HepG2 (cell line): ENCODE measurements at regions not wholly inside any gene's neighbourhood (a gene's known extent, or its start where the extent isn't known, plus 50 kb on each side); places are given as distances from the start of the nearest gene placed in this dataset.

Experiments used
- ATAC-seq: fragments of 200-7000 bp; cut with Tn5 transposase; 3 replicates; pipeline ENCODE4 v1.9.1; 2020; ENCODE audit warnings: mild to moderate bottlenecking, moderate library complexity
- BruUV-seq: library from RNA; stranded (reverse); fragments of 400-500 nt; replicated peaks from 2 replicates; lab custom pipeline; 2021; lab: Mats Ljungman, UMichigan
- CTCF ChIA-PET: fragments of 300-600 bp; formaldehyde crosslinking; extraction: SDS; loops from one replicate; lab custom pipeline; 2021; ENCODE audit warnings: low total read pairs, inconsistent platforms, low intra/inter-chr PET ratio; lab: Yijun Ruan, JAX
- POLR2A ChIA-PET: fragments of 350-600 bp; sonication (Branson Sonifier 250); formaldehyde crosslinking; loops from one replicate; lab custom pipeline; 2020; ENCODE audit warnings: antibody characterized with exemption, inconsistent platforms; lab: Yijun Ruan, JAX
- DNase-seq: peaks from one replicate; pipeline ENCODE4 v3.0.0-alpha.2; 2015; ENCODE audit warnings: low spot score
- FAIRE-seq: peaks from 3 replicates; lab custom pipeline; 2011; peaks lifted over from hg19 to GRCh38; lab: Jason Lieb, UNC
- H2AFZ ChIP-seq: one replicate; pipeline ENCODE4 v1.6.1; 2011; ENCODE audit warnings: low read length, inconsistent platforms
- H3K27ac ChIP-seq: fragments of 300-600 bp; 3 replicates; pipeline ENCODE4 v1.8.0; 2011; ENCODE audit warnings: mixed run types, mild to moderate bottlenecking, mixed read lengths, low read length, inconsistent platforms; ENCODE audit not compliant: insufficient read depth; ENCODE audit errors: extremely low read length
- H3K27me3 ChIP-seq, 2 experiments: fragments of 200-600 bp in 1 of 2; 2 replicates in 1 of 2; 3 replicates in 1 of 2; pipeline versions ENCODE4 v1.6.0 to v1.8.0; 2011; ENCODE audit warnings: low read length in 2 of 2, mild to moderate bottlenecking in 2 of 2, moderate library complexity in 2 of 2, inconsistent platforms in 1 of 2; ENCODE audit not compliant: insufficient read depth in 2 of 2, control insufficient read depth in 1 of 2
- H3K36me3 ChIP-seq, 2 experiments: fragments of 200-600 bp in 1 of 2; replicated peaks in 1 of 2; 2 replicates in 1 of 2; 3 replicates in 1 of 2; pipeline versions ENCODE4 v1.5.1 to v1.8.0; 2011; ENCODE audit warnings: low read length in 2 of 2, inconsistent platforms in 1 of 2; ENCODE audit not compliant: insufficient read depth in 2 of 2, control insufficient read depth in 1 of 2
- H3K4me1 ChIP-seq: 2 replicates; pipeline ENCODE4 v1.5.1; 2012; ENCODE audit warnings: low read length, inconsistent platforms; ENCODE audit not compliant: insufficient read depth
- H3K4me2 ChIP-seq: 2 replicates; pipeline ENCODE4 v1.6.0; 2011; ENCODE audit warnings: low read depth, low read length, inconsistent platforms
- H3K4me3 ChIP-seq, 3 experiments: fragments of 200-600 bp in 1 of 3; sonication (generic), shearing (Covaris generic) in 1 of 3; replicated peaks in 1 of 3; 2 replicates each; pipeline ENCODE4 v1.5.1; 2011 to 2016; ENCODE audit warnings: low read length in 3 of 3, inconsistent platforms in 2 of 3, low read depth in 2 of 3, mild to moderate bottlenecking in 2 of 3, control low read depth in 1 of 3, mixed read lengths in 1 of 3; ENCODE audit not compliant: insufficient read depth in 1 of 3
- H3K79me2 ChIP-seq: one replicate; pipeline ENCODE4 v1.6.1; 2011; ENCODE audit warnings: low read length, inconsistent platforms; ENCODE audit not compliant: insufficient read depth
- H3K9ac ChIP-seq: 2 replicates; pipeline ENCODE4 v1.6.0; 2011; ENCODE audit warnings: mild to moderate bottlenecking, low read depth, low read length, inconsistent platforms; ENCODE audit not compliant: insufficient read depth
- H3K9me3 ChIP-seq: 2 replicates; pipeline ENCODE4 v1.5.1; 2012; ENCODE audit warnings: mild to moderate bottlenecking, low read length
- H4K20me1 ChIP-seq: 2 replicates; pipeline ENCODE4 v1.6.0; 2011; ENCODE audit warnings: inconsistent platforms, mild to moderate bottlenecking, low read length, moderate library complexity; ENCODE audit not compliant: insufficient read depth
- ERF ChIP-seq: IDR thresholded peaks from 2 replicates; pipeline ENCODE4 v1.6.1; 2018; ENCODE audit warnings: missing biosample characterization, missing genetic modification reagents
- SIX1 ChIP-seq: sonication (generic); formaldehyde crosslinking; IDR thresholded peaks from 2 replicates; pipeline ENCODE4 v1.4.0; 2020; ENCODE audit warnings: missing genetic modification reagents, borderline replicate concordance
- ZNF407 ChIP-seq: sonication (generic); formaldehyde crosslinking; IDR thresholded peaks from one replicate; pipeline ENCODE4 v1.5.1; 2020; ENCODE audit warnings: mild to moderate bottlenecking, missing genetic modification reagents; ENCODE audit errors: not compliant biosample characterization
- ZNF710 ChIP-seq: sonication (generic); formaldehyde crosslinking; IDR thresholded peaks from 2 replicates; pipeline ENCODE4 v1.5.0; 2020; ENCODE audit warnings: mild to moderate bottlenecking, missing genetic modification reagents, borderline replicate concordance
- WGBS: methylation state at CpG from one replicate; pipeline ENCODE4 v1.1.6; 2017; ENCODE audit warnings: low lambda C conversion rate; 5-methylcytosine and 5-hydroxymethylcytosine counted together
- in situ Hi-C: cut with HindIII; loops from 2 replicates; pipeline ENCODE4 v1.10.0; 2017; ENCODE audit warnings: low pct_unique_long_range_greater_than_20kb; ENCODE audit not compliant: extremely low pct_ligation_motif_present
- intact Hi-C: fragments of 100-400 bp; cut with micrococcal nuclease; formaldehyde crosslinking; loops from one replicate; pipeline ENCODE4 v1.10.0; 2022; ENCODE audit not compliant: unreplicated experiment

GRCh38 chr13:53759016-53759415 lies 730.4 kb downstream of the OLFM4 start:
- POLR2A ChIA-PET = no interaction called here
- no peaks in the 10 kb centered on the region for H3K79me2 ChIP-seq
- in situ Hi-C loops = no loop called here
- no peaks in the 10 kb centered on the region for H4K20me1 ChIP-seq
- no peak overlapping the region for H2AFZ ChIP-seq
- H3K4me1 ChIP-seq = no peaks in the 10 kb centered on the region
- peaks cover 75% of the 10 kb centered on the region for H3K9me3 ChIP-seq
- TF ChIP-seq SIX1 (no peak), ZNF407 (CRISPR knock-in tag) (no peak), ERF (CRISPR knock-in tag) (no peak), ZNF710 (CRISPR knock-in tag) (no peak)
- TF ChIP-seq, all 625 proteins: peak for 0
- no peak overlapping the region for H3K9ac ChIP-seq
- no peak overlapping the region for H3K27ac ChIP-seq
- no peaks in the 10 kb centered on the region for H3K27me3 ChIP-seq
- intact Hi-C loops = no loop called here
- FAIRE-seq (no peak), DNase-seq (no peak), ATAC-seq (no peak)
- no peaks in the 10 kb centered on the region for H3K36me3 ChIP-seq
- 3% methylated on average over 2 of the region's 2 CpGs for WGBS
- no TSS peak for BruUV-seq
- H3K4me3 ChIP-seq = no peak overlapping the region
- no peak overlapping the region for H3K4me2 ChIP-seq
- CTCF ChIA-PET = no interaction called here
